ENCODE measurements at regions not wholly inside any gene's neighbourhood (a gene's known extent, or its start where the extent isn't known, plus 50 kb on each side); places are given as distances from the start of the nearest gene placed in this dataset.
A peak's percentile ranks its signal among the peaks of the same experiment; 100 is the strongest.
"Not testable (repeated sequence)": the region's sequence is repeated elsewhere in the genome, so short reads cannot be mapped to it uniquely, and the experiment has no call there.

DNA sequence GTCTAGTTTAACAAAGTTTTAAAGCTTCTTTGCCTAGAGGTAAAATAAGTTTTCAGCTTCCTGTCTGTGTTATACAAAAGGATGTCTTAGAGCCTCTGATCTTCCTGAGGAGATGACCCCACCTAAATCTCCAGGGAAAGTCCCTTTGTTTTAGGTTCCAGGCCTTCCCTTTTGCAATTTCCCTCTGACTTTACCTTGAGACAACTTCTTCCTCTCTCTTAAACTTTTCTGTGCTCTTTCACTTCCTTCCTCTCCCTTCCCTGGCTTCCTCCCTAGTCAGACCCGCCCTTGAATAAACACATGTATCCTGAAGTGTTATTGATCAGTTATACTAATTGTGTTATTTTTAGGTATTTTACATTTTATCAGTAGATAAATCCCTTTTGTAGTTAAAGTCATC lies 134.8 kb downstream of the DYRK2 start:
- H3K9me3 ChIP-seq (ENCODE audit: control insufficient read depth, low read length): no peaks in the 10 kb centered on the region
- no peaks in the 10 kb centered on the region for H3K27me3 ChIP-seq (replicated peaks; ENCODE audit: control insufficient read depth, insufficient read depth, low read length)
- H3K4me3 ChIP-seq (ENCODE audit: low read length): no peak overlapping the region
- H3K36me3 ChIP-seq (ENCODE audit: control insufficient read depth, insufficient read depth, low read length, severe bottlenecking): no peaks in the 10 kb centered on the region
- no peak overlapping the region for H3K9ac ChIP-seq (ENCODE audit: low read length)
- no peaks in the 10 kb centered on the region for H3K4me1 ChIP-seq (ENCODE audit: control insufficient read depth, insufficient read depth, low read length)
- DNase-seq (ENCODE audit: low read depth): no peak

DNA sequence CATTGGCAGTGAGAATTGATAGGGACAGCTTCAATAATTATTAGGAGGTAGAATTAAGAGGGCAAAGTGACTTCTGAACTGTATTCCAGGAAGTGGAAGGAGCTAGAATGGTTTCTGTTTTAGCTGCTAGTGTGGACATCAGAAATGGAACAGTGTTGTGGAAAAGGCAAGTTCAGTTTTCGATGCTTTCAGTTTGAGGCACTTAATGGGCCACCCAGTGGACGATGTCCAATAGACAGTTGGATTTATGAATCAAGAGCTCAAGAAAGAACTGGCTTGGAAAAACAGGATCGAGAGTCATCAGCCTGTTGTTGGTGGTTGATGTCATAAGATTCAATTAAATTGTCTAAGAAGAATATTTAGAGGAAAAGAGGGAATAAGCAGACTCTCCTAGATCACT lies 136.3 kb downstream of the DYRK2 start:
- no peaks in the 10 kb centered on the region for H3K36me3 ChIP-seq (ENCODE audit: control insufficient read depth, insufficient read depth, low read length, severe bottlenecking)
- H3K4me1 ChIP-seq (ENCODE audit: control insufficient read depth, insufficient read depth, low read length): no peaks in the 10 kb centered on the region
- no peak for DNase-seq (ENCODE audit: low read depth)
- no peaks in the 10 kb centered on the region for H3K27me3 ChIP-seq (replicated peaks; ENCODE audit: control insufficient read depth, insufficient read depth, low read length)
- H3K9me3 ChIP-seq (ENCODE audit: control insufficient read depth, low read length): no peaks in the 10 kb centered on the region
- H3K4me3 ChIP-seq (ENCODE audit: low read length): no peak overlapping the region
- no peak overlapping the region for H3K9ac ChIP-seq (ENCODE audit: low read length)

DNA sequence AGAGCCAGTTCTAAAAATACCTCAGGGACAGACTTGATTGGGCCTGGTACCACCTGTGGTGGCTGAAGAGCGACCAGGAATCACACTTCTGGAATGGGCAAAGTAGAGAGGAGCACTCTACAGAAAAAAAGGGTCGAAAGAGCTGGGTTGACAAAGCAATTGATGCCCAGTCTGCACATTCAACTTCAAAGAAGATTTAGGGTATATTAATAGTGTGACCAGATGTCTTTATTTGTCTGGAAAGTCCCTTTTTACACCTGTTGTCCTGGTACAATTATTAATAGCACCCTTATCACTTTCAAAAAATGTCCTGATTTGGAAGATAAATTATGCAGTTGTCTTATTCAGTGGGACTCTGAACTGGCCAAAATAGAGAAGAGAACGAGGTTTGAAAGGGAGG lies 137.5 kb downstream of the DYRK2 start:
- no peaks in the 10 kb centered on the region for H3K4me1 ChIP-seq (ENCODE audit: control insufficient read depth, insufficient read depth, low read length)
- no peak overlapping the region for H3K4me3 ChIP-seq (ENCODE audit: low read length)
- no peaks in the 10 kb centered on the region for H3K9me3 ChIP-seq (ENCODE audit: control insufficient read depth, low read length)
- DNase-seq (ENCODE audit: low read depth): no peak
- no peaks in the 10 kb centered on the region for H3K36me3 ChIP-seq (ENCODE audit: control insufficient read depth, insufficient read depth, low read length, severe bottlenecking)
- H3K27me3 ChIP-seq (replicated peaks; ENCODE audit: control insufficient read depth, insufficient read depth, low read length): no peaks in the 10 kb centered on the region
- H3K9ac ChIP-seq (ENCODE audit: low read length): no peak overlapping the region

DNA sequence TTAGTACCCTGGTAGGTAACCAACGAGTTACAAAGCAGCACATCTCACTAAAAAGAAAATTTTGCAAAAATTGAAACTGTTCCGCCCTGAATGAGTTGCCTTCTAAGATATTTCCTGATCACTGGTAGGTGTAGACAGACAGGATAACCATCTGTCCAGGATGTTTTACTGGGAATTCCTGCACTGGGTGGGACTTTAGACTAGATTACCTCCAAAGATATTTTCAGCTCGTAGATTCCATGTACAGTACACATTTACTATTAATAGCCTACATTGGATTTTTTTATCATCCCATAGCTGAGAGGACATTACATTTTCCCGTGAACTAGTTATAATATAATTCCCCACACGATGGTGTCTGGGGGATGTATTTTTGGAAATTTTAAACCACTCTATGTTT lies 139.6 kb downstream of the DYRK2 start:
- Histone ChIP-seq H3K27me3 (replicated peaks; ENCODE audit: control insufficient read depth, insufficient read depth, low read length) (no peaks in the 10 kb centered on the region), H3K4me1 (ENCODE audit: control insufficient read depth, insufficient read depth, low read length) (no peaks in the 10 kb centered on the region), H3K36me3 (ENCODE audit: control insufficient read depth, insufficient read depth, low read length, severe bottlenecking) (no peaks in the 10 kb centered on the region), H3K4me3 (ENCODE audit: low read length) (no peak overlapping the region), H3K9ac (ENCODE audit: low read length) (no peak overlapping the region), H3K9me3 (ENCODE audit: control insufficient read depth, low read length) (no peaks in the 10 kb centered on the region)
- no peak for DNase-seq (ENCODE audit: low read depth)

DNA sequence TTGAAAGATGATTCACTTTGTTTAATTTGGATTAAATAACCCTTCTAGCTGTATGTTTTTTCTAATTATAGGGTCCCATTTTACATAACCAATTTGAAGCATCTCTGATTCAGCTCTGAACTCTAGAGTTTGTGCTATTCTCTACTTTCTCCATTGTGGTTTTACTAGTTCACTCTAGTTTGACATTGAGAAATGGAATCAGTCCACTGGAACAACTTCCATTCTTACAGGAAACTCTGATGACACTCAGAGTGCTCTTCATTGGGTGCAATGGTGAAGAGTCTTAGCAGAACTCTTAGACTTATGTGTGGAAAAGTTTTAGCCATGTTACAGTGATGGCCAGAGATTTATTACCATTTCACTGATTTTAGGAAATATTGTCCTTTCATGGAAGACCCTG lies 140.7 kb downstream of the DYRK2 start:
- H3K36me3 ChIP-seq (ENCODE audit: control insufficient read depth, insufficient read depth, low read length, severe bottlenecking): no peaks in the 10 kb centered on the region
- no peaks in the 10 kb centered on the region for H3K4me1 ChIP-seq (ENCODE audit: control insufficient read depth, insufficient read depth, low read length)
- no peak overlapping the region for H3K4me3 ChIP-seq (ENCODE audit: low read length)
- no peaks in the 10 kb centered on the region for H3K27me3 ChIP-seq (replicated peaks; ENCODE audit: control insufficient read depth, insufficient read depth, low read length)
- H3K9me3 ChIP-seq (ENCODE audit: control insufficient read depth, low read length): no peaks in the 10 kb centered on the region
- DNase-seq (ENCODE audit: low read depth): no peak
- no peak overlapping the region for H3K9ac ChIP-seq (ENCODE audit: low read length)

DNA sequence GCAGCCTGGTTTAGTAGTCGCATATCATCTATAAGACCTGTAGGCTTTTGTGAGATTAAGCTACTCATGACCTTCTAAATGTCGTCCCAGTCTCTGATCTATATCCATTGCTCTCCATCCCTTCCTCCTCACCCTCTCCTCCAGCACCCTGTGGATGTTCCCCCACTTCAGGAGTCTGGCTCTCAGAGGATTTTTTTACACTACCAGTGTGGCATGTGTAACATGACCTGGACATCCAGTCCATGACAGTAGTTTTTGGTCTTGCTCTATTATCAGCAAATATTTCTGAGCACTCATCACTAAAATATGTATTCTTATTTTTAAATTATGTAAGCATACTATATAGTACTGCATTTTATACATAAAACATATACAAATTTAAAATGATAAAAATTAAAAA lies 142.1 kb downstream of the DYRK2 start:
- Histone ChIP-seq H3K27me3 (replicated peaks; ENCODE audit: control insufficient read depth, insufficient read depth, low read length) (no peaks in the 10 kb centered on the region), H3K4me3 (ENCODE audit: low read length) (no peak overlapping the region), H3K9me3 (ENCODE audit: control insufficient read depth, low read length) (no peaks in the 10 kb centered on the region), H3K36me3 (ENCODE audit: control insufficient read depth, insufficient read depth, low read length, severe bottlenecking) (no peaks in the 10 kb centered on the region), H3K4me1 (ENCODE audit: control insufficient read depth, insufficient read depth, low read length) (peaks cover 6% of the 10 kb centered on the region), H3K9ac (ENCODE audit: low read length) (no peak overlapping the region)
- no peak for DNase-seq (ENCODE audit: low read depth)

DNA sequence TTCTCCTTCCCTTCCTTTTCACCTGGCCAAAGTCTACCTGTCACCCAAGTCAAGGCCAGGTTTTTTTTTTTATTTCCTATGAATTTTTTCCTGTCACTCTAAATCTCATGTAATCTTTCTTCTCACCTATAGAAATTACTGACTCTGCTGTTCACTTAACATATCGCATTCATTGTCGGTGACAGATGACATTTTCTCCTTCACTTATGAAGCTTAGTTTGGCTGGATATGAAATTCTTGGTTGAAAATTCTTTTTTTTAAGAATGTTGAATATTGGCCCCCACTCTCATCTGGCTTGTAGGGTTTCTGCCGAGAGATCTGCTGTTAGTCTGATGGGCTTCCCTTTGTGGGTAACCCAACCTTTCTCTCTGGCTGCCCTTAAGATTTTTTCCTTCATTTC lies 142.8 kb downstream of the DYRK2 start:
- DNase-seq (ENCODE audit: low read depth); H3K4me1 ChIP-seq (ENCODE audit: control insufficient read depth, insufficient read depth, low read length); H3K9ac ChIP-seq (ENCODE audit: low read length); H3K4me3 ChIP-seq (ENCODE audit: low read length); H3K9me3 ChIP-seq (ENCODE audit: control insufficient read depth, low read length); H3K27me3 ChIP-seq (replicated peaks; ENCODE audit: control insufficient read depth, insufficient read depth, low read length); H3K36me3 ChIP-seq (ENCODE audit: control insufficient read depth, insufficient read depth, low read length, severe bottlenecking): not testable (repeated sequence)

DNA sequence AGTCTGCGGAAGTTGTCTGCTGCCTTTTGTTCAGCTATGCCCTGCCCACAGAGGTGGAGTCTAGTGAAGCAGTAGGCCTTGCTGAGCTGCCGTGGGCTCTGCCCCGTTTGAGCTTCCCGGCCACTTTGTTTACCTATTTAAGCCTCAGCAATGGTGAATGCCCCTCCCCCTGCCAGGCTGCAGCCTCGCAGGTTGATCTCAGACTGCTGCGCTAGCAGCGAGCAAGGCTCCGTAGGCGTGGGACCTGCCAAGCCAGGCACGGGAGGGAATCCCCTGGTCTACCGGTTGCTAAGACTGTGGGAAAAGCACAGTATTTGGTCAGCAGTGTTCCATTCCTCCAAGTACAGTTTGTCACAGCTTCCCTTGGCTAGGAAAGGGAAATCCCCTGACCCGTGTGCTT lies 143.6 kb downstream of the DYRK2 start:
- DNase-seq (ENCODE audit: low read depth): no peak
- no peaks in the 10 kb centered on the region for H3K27me3 ChIP-seq (replicated peaks; ENCODE audit: control insufficient read depth, insufficient read depth, low read length)
- no peak overlapping the region for H3K9ac ChIP-seq (ENCODE audit: low read length)
- H3K9me3 ChIP-seq (ENCODE audit: control insufficient read depth, low read length): no peaks in the 10 kb centered on the region
- H3K4me1 ChIP-seq (ENCODE audit: control insufficient read depth, insufficient read depth, low read length): peaks cover 16% of the 10 kb centered on the region
- no peaks in the 10 kb centered on the region for H3K36me3 ChIP-seq (ENCODE audit: control insufficient read depth, insufficient read depth, low read length, severe bottlenecking)
- no peak overlapping the region for H3K4me3 ChIP-seq (ENCODE audit: low read length)

DNA sequence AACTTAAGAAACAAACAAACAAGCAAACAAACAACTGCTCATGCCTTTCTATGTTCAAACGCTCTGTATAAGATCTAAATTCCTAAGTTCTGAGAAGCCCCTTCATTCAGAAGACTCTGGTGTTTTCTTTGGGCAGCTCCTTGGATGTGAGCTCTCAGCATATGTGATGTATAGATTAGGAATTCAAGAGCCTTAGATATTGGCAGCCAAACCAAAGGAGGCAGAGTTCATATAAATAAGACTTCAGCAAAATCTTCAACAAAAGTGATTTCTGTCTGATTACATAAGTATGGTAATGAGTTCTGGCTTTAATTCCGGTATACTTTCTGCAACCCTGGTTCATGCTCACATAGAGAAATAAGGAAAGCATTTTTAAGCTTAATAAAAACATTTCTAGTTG lies 145.6 kb downstream of the DYRK2 start:
- Histone ChIP-seq H3K27me3 (replicated peaks; ENCODE audit: control insufficient read depth, insufficient read depth, low read length) (no peaks in the 10 kb centered on the region), H3K9me3 (ENCODE audit: control insufficient read depth, low read length) (no peaks in the 10 kb centered on the region), H3K4me1 (ENCODE audit: control insufficient read depth, insufficient read depth, low read length) (peaks cover 26% of the 10 kb centered on the region), H3K36me3 (ENCODE audit: control insufficient read depth, insufficient read depth, low read length, severe bottlenecking) (no peaks in the 10 kb centered on the region), H3K4me3 (ENCODE audit: low read length) (no peak overlapping the region), H3K9ac (ENCODE audit: low read length) (no peak overlapping the region)
- DNase-seq (ENCODE audit: low read depth): peak; percentile 32

DNA sequence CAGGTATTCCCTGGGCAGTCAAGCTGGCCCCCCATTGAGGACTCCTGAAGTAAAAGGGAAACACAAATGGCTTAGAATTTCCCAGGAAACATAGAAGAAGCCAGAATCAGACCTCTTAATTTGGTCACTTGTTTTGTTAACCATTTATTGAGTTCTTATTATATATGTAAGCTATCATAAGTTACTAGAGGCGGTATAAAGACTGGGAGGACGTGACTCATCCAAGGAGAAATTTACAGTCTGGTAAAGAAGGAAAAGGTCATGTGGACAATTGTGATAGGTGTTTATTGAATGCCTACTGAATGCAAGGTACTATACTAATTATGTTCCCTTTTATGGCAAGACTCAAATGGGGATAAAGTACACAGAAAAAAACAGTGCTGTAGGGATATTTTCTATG lies 146.7 kb downstream of the DYRK2 start:
- H3K9ac ChIP-seq (ENCODE audit: low read length): no peak overlapping the region
- peaks cover 26% of the 10 kb centered on the region for H3K4me1 ChIP-seq (ENCODE audit: control insufficient read depth, insufficient read depth, low read length)
- H3K9me3 ChIP-seq (ENCODE audit: control insufficient read depth, low read length): no peaks in the 10 kb centered on the region
- no peak for DNase-seq (ENCODE audit: low read depth)
- no peaks in the 10 kb centered on the region for H3K36me3 ChIP-seq (ENCODE audit: control insufficient read depth, insufficient read depth, low read length, severe bottlenecking)
- H3K4me3 ChIP-seq (ENCODE audit: low read length): no peak overlapping the region
- no peaks in the 10 kb centered on the region for H3K27me3 ChIP-seq (replicated peaks; ENCODE audit: control insufficient read depth, insufficient read depth, low read length)

DNA sequence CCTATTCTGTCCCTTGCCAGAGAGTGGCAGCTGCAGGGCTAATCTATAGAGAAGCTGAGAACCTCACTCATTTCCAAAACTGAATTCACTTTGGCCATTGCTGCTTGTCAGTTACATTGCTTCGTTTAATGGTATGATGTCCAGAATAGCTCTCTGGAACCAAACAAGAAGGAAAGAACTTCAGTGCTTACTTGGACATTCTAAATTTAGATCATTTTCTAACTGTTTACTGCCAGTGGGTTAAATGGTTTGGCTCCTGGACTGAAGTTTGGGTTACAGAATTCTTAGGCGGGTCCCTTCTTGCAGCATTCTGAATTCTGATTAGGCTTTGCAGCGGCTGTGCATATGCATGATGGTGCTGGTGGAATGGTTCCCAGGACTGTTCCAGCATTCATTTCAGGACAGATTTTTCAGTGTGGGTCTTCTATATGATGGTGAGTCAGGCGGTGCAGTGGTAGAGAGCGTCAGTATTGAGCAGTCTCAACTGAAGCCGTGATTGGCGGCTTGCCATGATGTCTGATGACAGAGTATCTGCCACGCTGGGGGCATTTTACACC lies 148.7 kb downstream of the DYRK2 start:
- H3K4me1 ChIP-seq (ENCODE audit: control insufficient read depth, insufficient read depth, low read length): peaks cover 26% of the 10 kb centered on the region
- H3K36me3 ChIP-seq (ENCODE audit: control insufficient read depth, insufficient read depth, low read length, severe bottlenecking): no peaks in the 10 kb centered on the region
- no peaks in the 10 kb centered on the region for H3K9me3 ChIP-seq (ENCODE audit: control insufficient read depth, low read length)
- DNase-seq (ENCODE audit: low read depth): no peak
- peak overlapping the region; percentile 55 for H3K4me3 ChIP-seq (ENCODE audit: low read length)
- H3K9ac ChIP-seq (ENCODE audit: low read length): peak overlapping the region; percentile 42
- no peaks in the 10 kb centered on the region for H3K27me3 ChIP-seq (replicated peaks; ENCODE audit: control insufficient read depth, insufficient read depth, low read length)

DNA sequence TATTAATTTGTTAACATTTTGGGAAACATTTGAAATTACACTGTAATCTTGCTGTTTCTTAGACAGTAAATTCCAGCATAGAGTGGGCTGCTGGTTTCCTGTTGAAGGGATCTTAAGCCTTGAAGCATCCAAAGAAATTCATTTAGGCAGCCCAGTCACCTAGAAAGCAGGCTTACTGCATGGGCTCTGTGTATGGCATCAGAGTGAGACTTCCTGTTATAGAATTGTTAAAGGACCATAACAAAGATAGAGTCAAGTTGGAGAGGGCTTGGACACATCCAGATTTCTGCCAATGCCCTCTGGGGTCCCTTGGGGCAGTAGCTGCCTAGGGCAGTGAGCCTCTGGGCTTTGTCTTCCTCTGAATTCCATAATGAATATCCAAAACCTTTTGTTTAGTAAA lies 149.2 kb downstream of the DYRK2 start:
- Histone ChIP-seq H3K36me3 (ENCODE audit: control insufficient read depth, insufficient read depth, low read length, severe bottlenecking) (no peaks in the 10 kb centered on the region), H3K27me3 (replicated peaks; ENCODE audit: control insufficient read depth, insufficient read depth, low read length) (no peaks in the 10 kb centered on the region), H3K4me3 (ENCODE audit: low read length) (peak overlapping the region; percentile 55), H3K9ac (ENCODE audit: low read length) (peak overlapping the region; percentile 30), H3K9me3 (ENCODE audit: control insufficient read depth, low read length) (no peaks in the 10 kb centered on the region), H3K4me1 (ENCODE audit: control insufficient read depth, insufficient read depth, low read length) (peaks cover 26% of the 10 kb centered on the region)
- no peak for DNase-seq (ENCODE audit: low read depth)
